IMR-90 (cell line): ENCODE measurements at regions not wholly inside any gene's neighbourhood (a gene's known extent, or its start where the extent isn't known, plus 50 kb on each side); places are given as distances from the start of the nearest gene placed in this dataset.

Experiments used
- ATAC-seq: fragments of 200-7000 bp; cut with Tn5 transposase; 2 replicates; pipeline ENCODE4 v1.9.1; 2020; ENCODE audit warnings: low read depth, mild to moderate bottlenecking, moderate library complexity
- BruUV-seq: library from RNA; stranded (reverse); fragments of 400-500 nt; replicated peaks from 2 replicates; lab custom pipeline; 2021; lab: Mats Ljungman, UMichigan
- CTCF ChIA-PET: fragments of 300-600 bp; formaldehyde crosslinking; extraction: SDS; loops from one replicate; lab custom pipeline; 2021; ENCODE audit warnings: antibody characterized with exemption; lab: Yijun Ruan, JAX
- POLR2A ChIA-PET: fragments of 300-600 bp; sonication (Branson Sonifier 250); formaldehyde crosslinking; loops from one replicate; lab custom pipeline; 2022; ENCODE audit warnings: antibody characterized with exemption; ENCODE audit not compliant: unreplicated experiment; lab: Charles Lee
- DNase-seq: peaks from one replicate; pipeline ENCODE4 v3.0.0; 2013
- H2AFZ ChIP-seq: replicated peaks from 2 replicates; pipeline ENCODE3; 2013; ENCODE audit warnings: low read length, mild to moderate bottlenecking; ENCODE audit not compliant: poor library complexity
- H2AK5ac ChIP-seq: 2 replicates; pipeline ENCODE4 v1.6.1; 2013; ENCODE audit warnings: low read depth, low read length, inconsistent platforms
- H2AK9ac ChIP-seq: replicated peaks from 2 replicates; pipeline ENCODE3; 2013; ENCODE audit warnings: mild to moderate bottlenecking, low read depth, low read length, moderate library complexity; ENCODE audit not compliant: poor library complexity
- H2BK120ac ChIP-seq: 2 replicates; pipeline ENCODE4 v1.6.1; 2013; ENCODE audit warnings: low read depth, low read length, inconsistent platforms
- H2BK15ac ChIP-seq: 3 replicates; pipeline ENCODE4 v1.6.1; 2013; ENCODE audit warnings: low read depth, low read length, inconsistent platforms
- H2BK20ac ChIP-seq: 2 replicates; pipeline ENCODE4 v1.6.1; 2013; ENCODE audit warnings: low read depth, mild to moderate bottlenecking, inconsistent platforms, low read length, moderate library complexity
- H2BK5ac ChIP-seq: 2 replicates; pipeline ENCODE4 v1.6.1; 2013; ENCODE audit warnings: mild to moderate bottlenecking, low read depth, low read length, inconsistent platforms; ENCODE audit not compliant: poor library complexity, severe bottlenecking
- H3K14ac ChIP-seq: replicated peaks from 2 replicates; pipeline ENCODE4 v1.6.1; 2013; ENCODE audit warnings: low read depth, low read length, inconsistent platforms
- H3K18ac ChIP-seq: 2 replicates; pipeline ENCODE4 v1.6.1; 2013; ENCODE audit warnings: low read depth, low read length, control low read depth
- H3K23ac ChIP-seq: 2 replicates; pipeline ENCODE4 v1.6.1; 2013; ENCODE audit warnings: low read depth, low read length, inconsistent platforms
- H3K27ac ChIP-seq: 2 replicates; pipeline ENCODE4 v1.5.1; 2013; ENCODE audit warnings: mild to moderate bottlenecking, control low read depth, low read length; ENCODE audit not compliant: insufficient read depth
- H3K27me3 ChIP-seq: 2 replicates; pipeline ENCODE4 v1.6.1; 2013; ENCODE audit warnings: low read length; ENCODE audit not compliant: control insufficient read depth, insufficient read depth
- H3K36me3 ChIP-seq: 2 replicates; pipeline ENCODE4 v1.6.1; 2013; ENCODE audit warnings: low read length, mixed read lengths; ENCODE audit not compliant: control insufficient read depth, insufficient read depth
- H3K4ac ChIP-seq: 2 replicates; pipeline ENCODE4 v1.6.1; 2013; ENCODE audit warnings: low read depth, low read length, inconsistent platforms
- H3K4me1 ChIP-seq: 2 replicates; pipeline ENCODE4 v1.6.1; 2013; ENCODE audit warnings: low read length, mixed read lengths; ENCODE audit not compliant: control insufficient read depth, insufficient read depth
- H3K4me2 ChIP-seq: 2 replicates; pipeline ENCODE4 v1.6.1; 2013; ENCODE audit warnings: low read depth, mild to moderate bottlenecking, control low read depth, low read length, moderate library complexity
- H3K4me3 ChIP-seq: 2 replicates; pipeline ENCODE4 v1.5.1; 2013; ENCODE audit warnings: low read depth, mild to moderate bottlenecking, control low read depth, low read length, moderate library complexity; ENCODE audit not compliant: insufficient read depth
- H3K56ac ChIP-seq: 2 replicates; pipeline ENCODE4 v1.6.1; 2013; ENCODE audit warnings: low read length, inconsistent platforms; ENCODE audit not compliant: insufficient read depth; ENCODE audit errors: extremely low read depth
- H3K79me1 ChIP-seq, 2 experiments: 2 replicates each; pipeline ENCODE4 v1.6.1; 2013; ENCODE audit warnings: low read length in 2 of 2, inconsistent platforms in 1 of 2, low read depth in 1 of 2
- H3K9ac ChIP-seq: 2 replicates; pipeline ENCODE4 v1.6.1; 2013; ENCODE audit warnings: low read depth, low read length, control low read depth
- H3K9me1 ChIP-seq: 2 replicates; pipeline ENCODE4 v1.6.1; 2013; ENCODE audit warnings: low read length, inconsistent platforms; ENCODE audit not compliant: insufficient read depth
- H3K9me3 ChIP-seq: 2 replicates; pipeline ENCODE4 v1.6.1; 2013; ENCODE audit warnings: low read length; ENCODE audit not compliant: control insufficient read depth, insufficient read depth
- H4K20me1 ChIP-seq: 2 replicates; pipeline ENCODE4 v1.6.1; 2013; ENCODE audit warnings: low read length, inconsistent platforms; ENCODE audit not compliant: insufficient read depth
- H4K5ac ChIP-seq: 2 replicates; pipeline ENCODE4 v1.6.1; 2013; ENCODE audit warnings: mild to moderate bottlenecking, low read depth, low read length, control low read depth
- H4K8ac ChIP-seq, 2 experiments: 2 replicates each; pipeline ENCODE4 v1.6.1; 2013; ENCODE audit warnings: low read depth in 2 of 2, low read length in 2 of 2, control low read depth in 1 of 2, inconsistent platforms in 1 of 2
- H4K91ac ChIP-seq: 2 replicates; pipeline ENCODE4 v1.6.1; 2013; ENCODE audit warnings: low read depth, low read length, inconsistent platforms; ENCODE audit not compliant: insufficient read depth
- BHLHE40 ChIP-seq: fragments of 150-350 bp; IDR thresholded peaks from 2 replicates; pipeline ENCODE4 v1.6.1; 2016; ENCODE audit warnings: mild to moderate bottlenecking, low read depth, low read length
- CEBPB ChIP-seq: IDR thresholded peaks from 2 replicates; pipeline ENCODE4 v1.6.1; 2012; ENCODE audit warnings: low read depth, low read length, improper control_type of control experiment
- CHD1 ChIP-seq: IDR thresholded peaks from 2 replicates; pipeline ENCODE4 v1.6.1; 2012; ENCODE audit warnings: low read depth, low read length, improper control_type of control experiment
- CTCF ChIP-seq: conservative IDR thresholded peaks from 2 replicates; pipeline ENCODE4 v1.5.1; 2012; ENCODE audit warnings: mild to moderate bottlenecking, low read depth, low read length, improper control_type of control experiment
- ELK1 ChIP-seq: fragments of 150-350 bp; IDR thresholded peaks from 2 replicates; pipeline ENCODE4 v1.6.1; 2016; ENCODE audit warnings: low read depth, mild to moderate bottlenecking, low read length, moderate library complexity, borderline replicate concordance
- FOS ChIP-seq: fragments of 150-350 bp; IDR thresholded peaks from 2 replicates; pipeline ENCODE4 v1.6.1; 2016; ENCODE audit warnings: low read depth, low read length
- MAFK ChIP-seq: IDR thresholded peaks from 2 replicates; pipeline ENCODE4 v1.6.1; 2012; ENCODE audit warnings: low read depth, low read length, improper control_type of control experiment
- MAZ ChIP-seq: IDR thresholded peaks from 2 replicates; pipeline ENCODE4 v1.6.1; 2012; ENCODE audit warnings: low read depth, mild to moderate bottlenecking, low read length, improper control_type of control experiment, moderate library complexity, borderline replicate concordance
- NFE2L2 ChIP-seq: fragments of 150-350 bp; IDR thresholded peaks from 2 replicates; pipeline ENCODE4 v1.6.1; 2016; ENCODE audit warnings: low read depth, mild to moderate bottlenecking, low read length
- POLR2A ChIP-seq: IDR thresholded peaks from 2 replicates; pipeline ENCODE4 v1.6.1; 2012; ENCODE audit warnings: mild to moderate bottlenecking, low read depth, low read length
- RAD21 ChIP-seq: IDR thresholded peaks from 2 replicates; pipeline ENCODE4 v1.6.1; 2012; ENCODE audit warnings: low read length, improper control_type of control experiment
- RCOR1 ChIP-seq: IDR thresholded peaks from 2 replicates; pipeline ENCODE4 v1.6.1; 2012; ENCODE audit warnings: mild to moderate bottlenecking, low read length, improper control_type of control experiment; ENCODE audit not compliant: insufficient replicate concordance
- SMC3 ChIP-seq: fragments of 150-350 bp; IDR thresholded peaks from 2 replicates; pipeline ENCODE4 v1.6.1; 2016; ENCODE audit warnings: low read depth, mild to moderate bottlenecking, antibody characterized with exemption, low read length, moderate library complexity
- USF2 ChIP-seq: fragments of 150-350 bp; IDR thresholded peaks from 2 replicates; pipeline ENCODE4 v1.6.1; 2017; ENCODE audit warnings: mild to moderate bottlenecking, antibody characterized with exemption, low read length, low read depth
- WGBS, 2 experiments: methylation state at CpG; one replicate each; pipeline versions ENCODE4 v1.1.5 to v1.1.7; 2013; ENCODE audit warnings: missing lambda C conversion rate in 2 of 2; ENCODE audit not compliant: insufficient read length in 1 of 2; ENCODE audit errors: extremely low coverage in 2 of 2; 5-methylcytosine and 5-hydroxymethylcytosine counted together
- dilution Hi-C: fragments of 300-500 bp; cut with HindIII; formaldehyde crosslinking; loops from one replicate; pipeline ENCODE4 v1.14.3; 2018; ENCODE audit warnings: low sequenced_read_pairs; ENCODE audit not compliant: unreplicated experiment
- in situ Hi-C: fragments of 300-500 bp; cut with MboI; formaldehyde crosslinking; loops from 3 replicates; pipeline ENCODE4 v1.14.3; 2019; ENCODE audit warnings: low sequenced_read_pairs, inconsistent platforms, mixed read lengths
- intact Hi-C: fragments of 100-400 bp; cut with micrococcal nuclease; formaldehyde crosslinking; loops from 2 replicates; pipeline ENCODE4 v1.10.0; 2022

- Histone ChIP-seq H3K56ac (no peak overlapping the region), H4K5ac (no peak overlapping the region), H3K14ac (no peak overlapping the region), H2AK9ac (no peak overlapping the region), H2AFZ (no peak overlapping the region), H2BK5ac (no peak overlapping the region), H3K23ac (no peak overlapping the region), H4K8ac (no peak overlapping the region), H3K36me3 (no peaks in the 10 kb centered on the region), H4K20me1 (no peaks in the 10 kb centered on the region), H2BK20ac (no peak overlapping the region), H3K4me2 (no peak overlapping the region), H3K4me3 (no peak overlapping the region), H3K9ac (no peak overlapping the region), H2AK5ac (no peak overlapping the region), H3K27me3 (no peaks in the 10 kb centered on the region), H3K4me1 (no peaks in the 10 kb centered on the region), H4K91ac (no peak overlapping the region), H2BK15ac (no peak overlapping the region), H3K79me1 (no peaks in the 10 kb centered on the region), H3K9me3 (no peaks in the 10 kb centered on the region), H3K4ac (no peak overlapping the region), H3K27ac (no peak overlapping the region), H3K9me1 (no peaks in the 10 kb centered on the region), H3K18ac (no peak overlapping the region), H2BK120ac (no peak overlapping the region)
- TF ChIP-seq POLR2A (no peak), RCOR1 (no peak), NFE2L2 (no peak), BHLHE40 (no peak), USF2 (no peak), CTCF (no peak), FOS (no peak), MAZ (no peak), CHD1 (no peak), ELK1 (no peak), SMC3 (no peak), RAD21 (no peak), CEBPB (no peak), MAFK (no peak)
- no peak for ATAC-seq
- intact Hi-C loops (no loop called here), dilution Hi-C loops (no loop called here), in situ Hi-C loops (no loop called here)
- WGBS, 2 experiments = no CpG with 5 or more reads among the region's 2 CpGs
- ChIA-PET POLR2A (no interaction called here), CTCF (interaction anchor here (0.6 kb wide), 1 partner anchor 521 kb away, joined by 3 read pairs; no protein-coding TSS in a partner anchor)
- no peak for DNase-seq
- no TSS peak for BruUV-seq
These were observed 251.7 kb downstream of the PIK3R1 start for GRCh38 chr5:68467208-68467607.
